ENCODE measurements at regions not wholly inside any gene's neighbourhood (a gene's known extent, or its start where the extent isn't known, plus 50 kb on each side); places are given as distances from the start of the nearest gene placed in this dataset.
A peak's percentile ranks its signal among the peaks of the same experiment; 100 is the strongest.

DNA sequence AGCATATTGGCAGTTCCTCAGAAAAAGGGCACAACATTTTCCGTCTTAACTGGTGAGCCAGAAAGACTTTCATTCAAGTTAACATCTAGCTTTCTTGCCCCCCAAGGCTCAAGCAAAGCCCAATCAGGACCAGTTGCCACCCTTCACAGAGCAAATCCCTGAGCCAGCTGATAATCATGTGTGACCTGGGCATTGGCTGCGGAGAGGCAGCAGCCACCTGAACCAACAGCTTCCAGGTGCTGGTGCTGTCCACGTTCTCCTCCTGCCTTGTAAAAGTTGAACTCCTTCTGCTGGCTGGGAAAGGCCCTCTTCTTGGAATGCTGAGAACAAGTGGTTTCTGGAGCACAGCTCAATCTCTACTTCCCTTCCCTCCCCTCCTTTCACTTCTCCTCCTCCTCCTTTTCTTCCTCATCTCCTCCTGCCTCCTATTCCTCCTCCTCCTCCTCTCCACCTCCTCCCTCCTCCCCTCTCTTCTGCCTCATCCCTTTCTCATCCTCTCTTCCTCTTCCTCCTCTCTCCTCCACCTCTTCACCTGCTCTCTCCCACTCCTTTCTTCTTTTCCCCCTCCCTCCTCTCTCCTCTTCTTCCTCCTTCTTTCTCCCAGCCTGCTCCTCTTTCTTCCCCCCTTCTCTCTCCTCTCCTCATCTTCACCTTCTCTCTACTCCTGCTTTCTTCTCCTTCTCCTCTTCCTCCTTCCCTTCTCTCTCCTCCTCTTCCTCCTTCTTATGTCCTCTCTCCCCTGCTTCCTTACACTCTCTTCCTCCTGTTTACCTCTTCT lies 140.6 kb downstream of the JCAD start:
- DNase-seq, result no peak
- H3K9me3 ChIP-seq, result no peaks in the 10 kb centered on the region
- no peak for TF ChIP-seq POLR2A (IDR thresholded peaks at IDR 0.05)
- no peak for TF ChIP-seq CTCF (IDR thresholded peaks at IDR 0.05)
- no peak for TF ChIP-seq POLR2AphosphoS5 (IDR thresholded peaks at IDR 0.05)
- no peak for TF ChIP-seq EP300 (IDR thresholded peaks at IDR 0.05)
- peaks cover 0 to 4% (median 1%) of the 10 kb centered on the region in 4 donors for H3K4me1 ChIP-seq
- H3K4me3 ChIP-seq, result no peak overlapping the region
- WGBS, 2 donors, result 63 to 89% methylated on average over 3 of the region's 3 CpGs
- ATAC-seq (ENCODE audit: low FRiP score in 2 of 2), result no peak
- H3K36me3 ChIP-seq, result no peaks in the 10 kb centered on the region
- no peaks in the 10 kb centered on the region for H3K27me3 ChIP-seq
- H3K27ac ChIP-seq, result no peak overlapping the region

- no peak overlapping the region for H3K4me3 ChIP-seq
- peaks cover 0 to 4% (median 1%) of the 10 kb centered on the region in 4 donors for H3K4me1 ChIP-seq
- no peak overlapping the region for H3K27ac ChIP-seq
- DNase-seq (no peak), ATAC-seq (ENCODE audit: low FRiP score in 2 of 2) (no peak)
- no peak for TF ChIP-seq POLR2A (IDR thresholded peaks at IDR 0.05)
- no peak for TF ChIP-seq POLR2AphosphoS5 (IDR thresholded peaks at IDR 0.05)
- no peaks in the 10 kb centered on the region for H3K36me3 ChIP-seq
- no peaks in the 10 kb centered on the region for H3K9me3 ChIP-seq
- H3K27me3 ChIP-seq, result no peaks in the 10 kb centered on the region
- WGBS, 2 donors, result 53 to 55% methylated on average over 4 of the region's 4 CpGs
Measured at GRCh38 chr10:29917311-29917710, 142.1 kb downstream of the JCAD start.

DNA sequence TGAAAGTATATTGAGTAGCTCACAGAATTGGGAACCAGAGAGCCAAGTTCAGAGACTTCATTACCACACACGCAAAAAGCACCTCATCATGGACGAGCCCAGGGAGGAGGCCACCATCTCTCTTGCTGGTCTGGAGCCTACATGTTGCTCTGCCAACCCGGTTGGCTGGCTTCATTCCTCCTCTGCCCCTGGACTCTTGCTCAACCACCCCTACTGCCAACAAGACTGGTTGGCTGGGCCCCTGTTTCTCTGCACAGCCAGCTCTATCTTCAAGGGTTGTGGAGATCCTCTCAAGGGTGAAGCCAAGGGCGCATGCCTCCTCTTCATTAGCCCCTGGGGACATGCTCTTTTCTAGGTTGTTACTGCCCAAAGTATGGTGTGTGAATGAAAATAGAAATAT lies 142.7 kb downstream of the JCAD start:
- TF ChIP-seq POLR2A (IDR thresholded peaks at IDR 0.05), result no peak
- TF ChIP-seq POLR2AphosphoS5 (IDR thresholded peaks at IDR 0.05), result no peak
- TF ChIP-seq CTCF (IDR thresholded peaks at IDR 0.05), result no peak
- TF ChIP-seq EP300 (IDR thresholded peaks at IDR 0.05), result no peak
- H3K36me3 ChIP-seq, result no peaks in the 10 kb centered on the region
- no peaks in the 10 kb centered on the region for H3K9me3 ChIP-seq
- no peak for DNase-seq
- H3K27ac ChIP-seq, result no peak overlapping the region
- H3K4me3 ChIP-seq, result no peak overlapping the region
- ATAC-seq (ENCODE audit: low FRiP score in 2 of 2), result no peak
- WGBS, 2 donors, result 94 to 97% methylated on average over 4 of the region's 4 CpGs
- H3K4me1 ChIP-seq, result peaks cover 0 to 4% (median 1%) of the 10 kb centered on the region in 4 donors
- H3K27me3 ChIP-seq, result no peaks in the 10 kb centered on the region

GRCh38 chr10:29914986-29915785 lies 144.2 kb downstream of the JCAD start:
- TF ChIP-seq CTCF (IDR thresholded peaks at IDR 0.05) (no peak), POLR2AphosphoS5 (IDR thresholded peaks at IDR 0.05) (no peak), EP300 (IDR thresholded peaks at IDR 0.05) (no peak), POLR2A (IDR thresholded peaks at IDR 0.05) (no peak)
- H3K27me3 ChIP-seq, result no peaks in the 10 kb centered on the region
- ATAC-seq (ENCODE audit: low FRiP score in 2 of 2) (no peak), DNase-seq (no peak)
- no peaks in the 10 kb centered on the region for H3K9me3 ChIP-seq
- H3K4me1 ChIP-seq, result peaks cover 0 to 4% (median 1%) of the 10 kb centered on the region in 4 donors
- H3K4me3 ChIP-seq, result no peak overlapping the region
- H3K27ac ChIP-seq, result no peak overlapping the region
- H3K36me3 ChIP-seq, result no peaks in the 10 kb centered on the region
- WGBS, 2 donors, result 72 to 80% methylated on average over 3 of the region's 3 CpGs

GRCh38 chr10:29908962-29909361 lies 150.4 kb downstream of the JCAD start:
- Histone ChIP-seq H3K4me1 (no peaks in the 10 kb centered on the region), H3K27ac (no peak overlapping the region), H3K9me3 (no peaks in the 10 kb centered on the region), H3K4me3 (no peak overlapping the region), H3K36me3 (no peaks in the 10 kb centered on the region), H3K27me3 (no peaks in the 10 kb centered on the region)
- DNase-seq (peak in 1 of 2 donors; percentile 35), ATAC-seq (ENCODE audit: low FRiP score in 2 of 2) (no peak)
- 42 to 69% methylated on average over 6 of the region's 6 CpGs for WGBS, 2 donors
- no peak for TF ChIP-seq POLR2AphosphoS5 (IDR thresholded peaks at IDR 0.05)
- no peak for TF ChIP-seq EP300 (IDR thresholded peaks at IDR 0.05)
- TF ChIP-seq POLR2A (IDR thresholded peaks at IDR 0.05), result no peak
- no peak for TF ChIP-seq CTCF (IDR thresholded peaks at IDR 0.05)
